ENCODE measurements at regions not wholly inside any gene's neighbourhood (a gene's known extent, or its start where the extent isn't known, plus 50 kb on each side); places are given as distances from the start of the nearest gene placed in this dataset.

- intact Hi-C loops (cut with DNase I), result no loop called here
- no peak for DNase-seq (ENCODE audit: low spot score)
These were observed 92.9 kb downstream of the HAPSTR1 start for GRCh38 chr16:9184354-9184690.

- DNase-seq (ENCODE audit: low spot score), result no peak
- intact Hi-C loops (cut with DNase I), result no loop called here
These were observed 93.9 kb downstream of the HAPSTR1 start for GRCh38 chr16:9185381-9185780.

GRCh38 chr16:9186061-9186460 is 94.6 kb downstream of the HAPSTR1 start:
- intact Hi-C loops (cut with DNase I), result no loop called here
- DNase-seq (ENCODE audit: low spot score), result no peak

- DNase-seq (ENCODE audit: low spot score), result no peak
- intact Hi-C loops (cut with DNase I), result no loop called here
These were observed 97.3 kb downstream of the HAPSTR1 start for GRCh38 chr16:9188721-9189120.

- DNase-seq (ENCODE audit: low spot score), result no peak
- intact Hi-C loops (cut with DNase I), result no loop called here
These were observed 99.9 kb downstream of the HAPSTR1 start for GRCh38 chr16:9191274-9191850.

- DNase-seq (ENCODE audit: low spot score), result no peak
- intact Hi-C loops (cut with DNase I), result no loop called here
These were observed 101.3 kb downstream of the HAPSTR1 start for GRCh38 chr16:9192746-9193145.

GRCh38 chr16:9195287-9195686 is 103.8 kb downstream of the HAPSTR1 start:
- no peak for DNase-seq (ENCODE audit: low spot score)
- intact Hi-C loops (cut with DNase I), result no loop called here

- intact Hi-C loops (cut with DNase I), result no loop called here
- DNase-seq (ENCODE audit: low spot score), result no peak
These were observed 106.7 kb downstream of the HAPSTR1 start for GRCh38 chr16:9197957-9198661.

- intact Hi-C loops (cut with DNase I), result no loop called here
- no peak for DNase-seq (ENCODE audit: low spot score)
These were observed 107.9 kb downstream of the HAPSTR1 start for GRCh38 chr16:9199311-9199710.

GRCh38 chr16:9199751-9200150 is 108.3 kb downstream of the HAPSTR1 start:
- intact Hi-C loops (cut with DNase I), result no loop called here
- DNase-seq (ENCODE audit: low spot score), result no peak

GRCh38 chr16:9203956-9204355 is 112.5 kb downstream of the HAPSTR1 start:
- intact Hi-C loops (cut with DNase I), result no loop called here
- DNase-seq (ENCODE audit: low spot score), result no peak

GRCh38 chr16:9205661-9206060 is 114.2 kb downstream of the HAPSTR1 start:
- no peak for DNase-seq (ENCODE audit: low spot score)
- intact Hi-C loops (cut with DNase I), result no loop called here

GRCh38 chr16:9206156-9206555 is 114.7 kb downstream of the HAPSTR1 start:
- no peak for DNase-seq (ENCODE audit: low spot score)
- intact Hi-C loops (cut with DNase I), result no loop called here

GRCh38 chr16:9212621-9213020 is 121.2 kb downstream of the HAPSTR1 start:
- no peak for DNase-seq (ENCODE audit: low spot score)
- intact Hi-C loops (cut with DNase I), result no loop called here

- no peak for DNase-seq (ENCODE audit: low spot score)
- intact Hi-C loops (cut with DNase I), result no loop called here
These were observed 128.4 kb downstream of the HAPSTR1 start for GRCh38 chr16:9219813-9220212.

- DNase-seq (ENCODE audit: low spot score), result no peak
- intact Hi-C loops (cut with DNase I), result no loop called here
These were observed 134.3 kb downstream of the HAPSTR1 start for GRCh38 chr16:9225527-9226316.

- no peak for DNase-seq (ENCODE audit: low spot score)
- intact Hi-C loops (cut with DNase I), result no loop called here
These were observed 135.5 kb downstream of the HAPSTR1 start for GRCh38 chr16:9226924-9227323.

- DNase-seq (ENCODE audit: low spot score), result no peak
- intact Hi-C loops (cut with DNase I), result no loop called here
These were observed 139.6 kb downstream of the HAPSTR1 start for GRCh38 chr16:9231039-9231438.

GRCh38 chr16:9232102-9232770 is 140.8 kb downstream of the HAPSTR1 start:
- DNase-seq (ENCODE audit: low spot score), result no peak
- intact Hi-C loops (cut with DNase I), result no loop called here

GRCh38 chr16:9235867-9236266 is 144.4 kb downstream of the HAPSTR1 start:
- intact Hi-C loops (cut with DNase I), result no loop called here
- no peak for DNase-seq (ENCODE audit: low spot score)

- intact Hi-C loops (cut with DNase I), result no loop called here
- DNase-seq (ENCODE audit: low spot score), result no peak
These were observed 144.9 kb downstream of the HAPSTR1 start for GRCh38 chr16:9236319-9236718.
